ENCODE measurements at regions not wholly inside any gene's neighbourhood (a gene's known extent, or its start where the extent isn't known, plus 50 kb on each side); places are given as distances from the start of the nearest gene placed in this dataset.

DNA sequence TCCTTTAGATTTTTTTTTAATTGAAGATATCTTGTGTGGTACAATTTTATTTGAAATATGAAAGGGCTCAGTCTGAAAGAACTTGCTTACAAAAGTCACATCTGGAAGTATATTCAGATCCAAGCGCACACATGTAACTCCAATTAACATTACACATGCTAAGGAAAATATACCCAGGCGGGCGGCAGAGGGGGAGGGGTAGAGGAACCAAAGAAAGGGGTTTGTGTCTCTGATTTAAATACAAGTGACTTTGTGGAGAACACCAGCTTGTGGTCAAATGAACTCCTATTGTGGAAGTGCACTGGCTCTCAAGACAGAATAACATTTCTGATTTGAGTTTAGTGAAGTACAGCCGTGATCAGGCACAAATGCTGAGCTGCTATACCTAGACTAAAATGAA lies 280.2 kb upstream of the SOX11 start:
- no peak for TF ChIP-seq EZH2 (IDR thresholded peaks at IDR 0.05; ENCODE audit: insufficient read depth, poor library complexity, severe bottlenecking)
- TF ChIP-seq EZH2phosphoT487 (IDR thresholded peaks at IDR 0.05; ENCODE audit: insufficient read depth, low read depth) = no peak

Data from GM23248 (cell line).